ENCODE measurements at regions not wholly inside any gene's neighbourhood (a gene's known extent, or its start where the extent isn't known, plus 50 kb on each side); places are given as distances from the start of the nearest gene placed in this dataset.

GRCh38 chr6:74065705-74066104 is 369.7 kb downstream of the CD109 start:
- Histone ChIP-seq H3K4me3 (no peak overlapping the region), H3K9me3 (replicated peaks in 1 of 3) (no peaks in the 10 kb centered on the region), H3K27me3 (no peaks in the 10 kb centered on the region), H3K4me1 (replicated peaks in 1 of 2) (no peaks in the 10 kb centered on the region), H3K27ac (no peak overlapping the region), H3K36me3 (replicated peaks in 1 of 2) (no peaks in the 10 kb centered on the region)
- no peak for DNase-seq
- TF ChIP-seq POLR2A (IDR thresholded peaks at IDR 0.05), result no peak
- no peak for TF ChIP-seq CTCF (IDR thresholded peaks at IDR 0.05)
- intact Hi-C loops (cut with DNase I), result no loop called here
- WGBS, 4 donors, result 25 to 52% (median 45%) methylated on average over 1 of the region's 1 CpG

- intact Hi-C loops (cut with DNase I), result no loop called here
- Histone ChIP-seq H3K27me3 (no peaks in the 10 kb centered on the region), H3K27ac (no peak overlapping the region), H3K36me3 (replicated peaks in 1 of 2) (no peaks in the 10 kb centered on the region), H3K9me3 (replicated peaks in 1 of 3) (no peaks in the 10 kb centered on the region), H3K4me1 (replicated peaks in 1 of 2) (no peaks in the 10 kb centered on the region), H3K4me3 (no peak overlapping the region)
- DNase-seq, result no peak
- TF ChIP-seq CTCF (IDR thresholded peaks at IDR 0.05), result no peak
- no peak for TF ChIP-seq POLR2A (IDR thresholded peaks at IDR 0.05)
Measured at GRCh38 chr6:74063391-74063790, 367.4 kb downstream of the CD109 start.

GRCh38 chr6:74061201-74061600 is 365.2 kb downstream of the CD109 start:
- TF ChIP-seq CTCF (IDR thresholded peaks at IDR 0.05), result no peak
- no peak for TF ChIP-seq POLR2A (IDR thresholded peaks at IDR 0.05)
- H3K4me1 ChIP-seq (replicated peaks in 1 of 2), result no peaks in the 10 kb centered on the region
- no peak overlapping the region for H3K4me3 ChIP-seq
- H3K27ac ChIP-seq, result no peak overlapping the region
- no peaks in the 10 kb centered on the region for H3K27me3 ChIP-seq
- H3K9me3 ChIP-seq (replicated peaks in 1 of 3), result no peaks in the 10 kb centered on the region
- 39 to 73% (median 58%) methylated on average over 1 of the region's 1 CpG for whole genome bisulfite sequencing, 4 donors
- no peak for DNase-seq
- intact Hi-C loops (cut with DNase I), result no loop called here
- H3K36me3 ChIP-seq (replicated peaks in 1 of 2), result no peaks in the 10 kb centered on the region

- intact Hi-C loops (cut with DNase I), result no loop called here
- Histone ChIP-seq H3K27me3 (no peaks in the 10 kb centered on the region), H3K9me3 (replicated peaks in 1 of 3) (no peaks in the 10 kb centered on the region), H3K4me3 (no peak overlapping the region), H3K27ac (no peak overlapping the region), H3K4me1 (replicated peaks in 1 of 2) (no peaks in the 10 kb centered on the region), H3K36me3 (replicated peaks in 1 of 2) (no peaks in the 10 kb centered on the region)
- WGBS, 4 donors, result 72 to 85% (median 81%) methylated on average over 2 of the region's 2 CpGs
- TF ChIP-seq POLR2A (IDR thresholded peaks at IDR 0.05), result no peak
- TF ChIP-seq CTCF (IDR thresholded peaks at IDR 0.05), result no peak
- no peak for DNase-seq
Measured at GRCh38 chr6:74060354-74060753, 364.4 kb downstream of the CD109 start.
